ENCODE measurements at regions not wholly inside any gene's neighbourhood (a gene's known extent, or its start where the extent isn't known, plus 50 kb on each side); places are given as distances from the start of the nearest gene placed in this dataset.

DNA sequence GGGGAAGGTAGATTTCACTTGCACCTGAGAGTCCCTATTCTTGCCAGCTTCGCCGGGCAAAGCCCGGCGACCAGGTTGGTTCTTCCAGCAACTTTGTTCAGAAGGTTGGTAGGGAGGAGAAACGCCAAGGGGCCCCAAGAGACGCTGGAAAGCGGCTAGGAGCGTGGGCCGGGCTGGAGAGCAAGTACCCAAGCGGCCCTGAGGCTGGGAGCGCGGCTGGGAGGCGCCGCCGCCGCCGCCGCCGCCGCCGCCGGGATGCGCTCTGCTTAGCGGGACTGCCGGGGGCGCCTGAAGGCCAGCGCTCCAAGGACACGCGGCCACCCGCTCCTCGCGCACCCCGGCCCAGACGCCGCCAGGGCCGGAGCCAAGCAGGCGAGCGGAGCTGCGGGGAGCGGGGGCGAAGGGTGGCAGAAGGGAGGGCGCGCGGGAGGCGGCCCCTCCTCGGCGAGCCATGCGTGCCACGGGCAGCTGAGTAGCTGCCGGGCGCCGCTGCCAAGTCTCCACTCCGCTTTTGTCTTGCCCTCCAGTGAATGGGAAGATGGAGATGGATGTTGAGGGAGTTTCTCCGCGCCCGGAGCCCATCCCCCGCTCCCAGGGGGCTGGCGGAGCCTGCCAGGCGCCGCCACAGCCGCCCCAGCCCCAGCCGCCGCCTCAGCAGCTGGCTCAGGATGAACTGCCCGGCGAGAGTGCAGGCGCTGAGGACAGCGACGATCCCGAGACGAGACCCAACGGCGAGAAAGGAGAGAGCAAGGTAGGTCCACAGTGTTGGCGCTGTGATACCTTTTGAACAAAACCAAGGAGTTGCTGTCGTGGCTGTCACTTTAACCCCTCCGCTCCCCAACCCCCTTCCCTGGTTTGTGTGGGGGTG is 227.4 kb upstream of the AZI2 start:
- Histone ChIP-seq H3K4me3 (replicated peaks in 1 of 3; ENCODE audit: low read depth in 2 of 3, low read length in 3 of 3) (no peak overlapping the region), H3K27ac (ENCODE audit: low read depth in 1 of 2, low read length in 2 of 2) (no peak overlapping the region), H3K79me2 (ENCODE audit: insufficient read depth, low read length) (no peaks in the 10 kb centered on the region), H2AFZ (ENCODE audit: insufficient read depth, low read depth, low read length, poor library complexity, severe bottlenecking) (no peak overlapping the region), H3K9me3 (replicated peaks in 1 of 2; ENCODE audit: control insufficient read depth in 1 of 2, insufficient read depth in 1 of 2, low read length in 2 of 2) (peaks cover 0 to 21% of the 10 kb centered on the region in 2 donors), H3K4me1 (ENCODE audit: control insufficient read depth in 1 of 2, insufficient read depth in 2 of 2, low read length in 2 of 2) (no peaks in the 10 kb centered on the region), H3K27me3 (ENCODE audit: control insufficient read depth in 2 of 2, insufficient read depth in 2 of 2, low read length in 2 of 2) (peaks cover 38 to 48% of the 10 kb centered on the region in 2 donors), H3K4me2 (replicated peaks; ENCODE audit: extremely low read depth, low read length, poor library complexity, severe bottlenecking) (no peak overlapping the region), H4K20me1 (ENCODE audit: insufficient read depth, low read length) (no peaks in the 10 kb centered on the region), H3K36me3 (replicated peaks in 1 of 2; ENCODE audit: control insufficient read depth in 1 of 2, insufficient read depth in 2 of 2, low read length in 2 of 2) (no peaks in the 10 kb centered on the region), H3K9ac (ENCODE audit: insufficient read depth, low read length, poor library complexity, severe bottlenecking) (no peak overlapping the region)
- peaks cover 0 to 15% (median 7%) of the 10 kb centered on the region in 7 donors for H3K9me3 Mint-ChIP-seq
- H3K27ac Mint-ChIP-seq = no peak overlapping the region
- intact Hi-C loops (cut with micrococcal nuclease) = no loop called here
- no peak for DNase-seq
- H3K4me3 Mint-ChIP-seq = peak overlapping the region in 1 of 2 donors; percentile 82
- under 1% methylated on average over 69 of the region's 75 CpGs for WGBS (ENCODE audit: insufficient coverage)
- TF ChIP-seq, protein P1, sequence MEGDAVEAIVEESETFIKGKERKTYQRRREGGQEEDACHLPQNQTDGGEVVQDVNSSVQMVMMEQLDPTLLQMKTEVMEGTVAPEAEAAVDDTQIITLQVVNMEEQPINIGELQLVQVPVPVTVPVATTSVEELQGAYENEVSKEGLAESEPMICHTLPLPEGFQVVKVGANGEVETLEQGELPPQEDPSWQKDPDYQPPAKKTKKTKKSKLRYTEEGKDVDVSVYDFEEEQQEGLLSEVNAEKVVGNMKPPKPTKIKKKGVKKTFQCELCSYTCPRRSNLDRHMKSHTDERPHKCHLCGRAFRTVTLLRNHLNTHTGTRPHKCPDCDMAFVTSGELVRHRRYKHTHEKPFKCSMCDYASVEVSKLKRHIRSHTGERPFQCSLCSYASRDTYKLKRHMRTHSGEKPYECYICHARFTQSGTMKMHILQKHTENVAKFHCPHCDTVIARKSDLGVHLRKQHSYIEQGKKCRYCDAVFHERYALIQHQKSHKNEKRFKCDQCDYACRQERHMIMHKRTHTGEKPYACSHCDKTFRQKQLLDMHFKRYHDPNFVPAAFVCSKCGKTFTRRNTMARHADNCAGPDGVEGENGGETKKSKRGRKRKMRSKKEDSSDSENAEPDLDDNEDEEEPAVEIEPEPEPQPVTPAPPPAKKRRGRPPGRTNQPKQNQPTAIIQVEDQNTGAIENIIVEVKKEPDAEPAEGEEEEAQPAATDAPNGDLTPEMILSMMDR (IDR thresholded peaks at IDR 0.05) = no peak
- H3K36me3 Mint-ChIP-seq = peaks cover 0 to 3% of the 10 kb centered on the region in 2 donors
- peaks cover 2% of the 10 kb centered on the region for H3K4me1 Mint-ChIP-seq
- peaks cover 41 to 59% (median 50%) of the 10 kb centered on the region in 3 donors for H3K27me3 Mint-ChIP-seq (ENCODE audit: low read depth in 3 of 3)

DNA sequence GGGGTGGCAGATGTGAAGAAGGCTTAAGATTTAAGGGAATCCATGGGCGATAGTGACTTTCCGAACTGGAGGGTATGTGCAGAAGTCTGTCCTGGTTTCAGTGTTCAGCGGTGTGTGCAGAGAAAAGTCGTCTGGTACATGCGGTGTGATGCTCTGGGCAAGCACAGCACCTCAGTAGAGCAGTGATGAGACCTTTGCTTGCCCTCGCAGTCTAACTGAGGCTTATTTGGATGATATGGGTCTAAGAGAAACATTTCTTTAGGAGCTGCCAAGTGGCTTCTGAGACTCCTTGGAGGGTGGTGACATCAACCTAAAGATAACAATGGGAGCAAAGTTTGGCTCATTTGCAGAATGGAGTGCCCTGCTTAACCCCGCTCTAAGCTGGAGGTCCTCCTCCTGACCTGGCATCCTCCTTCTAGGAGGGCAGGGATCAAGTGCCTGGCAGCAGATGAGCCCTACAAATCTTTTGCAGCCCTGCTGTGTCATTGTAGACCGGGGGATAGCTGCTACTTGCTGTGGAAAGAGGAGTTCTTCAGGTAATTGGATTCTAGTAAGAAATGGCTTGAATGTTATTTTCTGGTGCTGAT is 228.1 kb upstream of the AZI2 start:
- Histone ChIP-seq H3K9ac (ENCODE audit: insufficient read depth, low read length, poor library complexity, severe bottlenecking) (no peak overlapping the region), H3K9me3 (replicated peaks in 1 of 2; ENCODE audit: control insufficient read depth in 1 of 2, insufficient read depth in 1 of 2, low read length in 2 of 2) (peaks cover 0 to 21% of the 10 kb centered on the region in 2 donors), H3K4me1 (ENCODE audit: control insufficient read depth in 1 of 2, insufficient read depth in 2 of 2, low read length in 2 of 2) (no peaks in the 10 kb centered on the region), H3K36me3 (replicated peaks in 1 of 2; ENCODE audit: control insufficient read depth in 1 of 2, insufficient read depth in 2 of 2, low read length in 2 of 2) (no peaks in the 10 kb centered on the region), H3K27ac (ENCODE audit: low read depth in 1 of 2, low read length in 2 of 2) (no peak overlapping the region), H2AFZ (ENCODE audit: insufficient read depth, low read depth, low read length, poor library complexity, severe bottlenecking) (no peak overlapping the region), H3K79me2 (ENCODE audit: insufficient read depth, low read length) (no peaks in the 10 kb centered on the region), H3K4me2 (replicated peaks; ENCODE audit: extremely low read depth, low read length, poor library complexity, severe bottlenecking) (no peak overlapping the region), H3K27me3 (ENCODE audit: control insufficient read depth in 2 of 2, insufficient read depth in 2 of 2, low read length in 2 of 2) (peaks cover 38 to 48% of the 10 kb centered on the region in 2 donors), H3K4me3 (replicated peaks in 1 of 3; ENCODE audit: low read depth in 2 of 3, low read length in 3 of 3) (no peak overlapping the region), H4K20me1 (ENCODE audit: insufficient read depth, low read length) (no peaks in the 10 kb centered on the region)
- Mint-ChIP-seq H3K27ac (no peak overlapping the region), H3K27me3 (ENCODE audit: low read depth in 3 of 3) (peaks cover 41 to 59% (median 50%) of the 10 kb centered on the region in 3 donors), H3K36me3 (peaks cover 0 to 3% of the 10 kb centered on the region in 2 donors), H3K4me1 (peaks cover 2% of the 10 kb centered on the region), H3K4me3 (peak overlapping the region in 1 of 2 donors; percentile 77), H3K9me3 (peaks cover under 1 to 15% (median 7%) of the 10 kb centered on the region in 7 donors)
- TF ChIP-seq, protein P1 (IDR thresholded peaks at IDR 0.05) = no peak
- intact Hi-C loops (cut with micrococcal nuclease) = no loop called here
- WGBS (ENCODE audit: insufficient coverage) = 3% methylated on average over 8 of the region's 8 CpGs
- DNase-seq = no peak

All from CD14-positive monocyte (primary cell).